GM18909 (cell line): ENCODE measurements at regions not wholly inside any gene's neighbourhood (a gene's known extent, or its start where the extent isn't known, plus 50 kb on each side); places are given as distances from the start of the nearest gene placed in this dataset.
"Not testable (repeated sequence)": the region's sequence is repeated elsewhere in the genome, so short reads cannot be mapped to it uniquely, and the experiment has no call there.

Experiments used
- ATAC-seq: cut with Tn5 transposase; IDR thresholded peaks from one replicate; pipeline ENCODE4 v1.9.1; 2021; ENCODE audit warnings: mild to moderate bottlenecking; ENCODE audit not compliant: unreplicated experiment, poor library complexity

GRCh38 chr12:107144441-107144840 is 51.1 kb upstream of the CRY1 start:
- ATAC-seq: no peak

- no peak for ATAC-seq
Measured at GRCh38 chr12:107144990-107145389, 51.6 kb upstream of the CRY1 start.

GRCh38 chr12:107145397-107145796 is 52.0 kb upstream of the CRY1 start:
- no peak for ATAC-seq

GRCh38 chr12:107148107-107148506 is 54.8 kb upstream of the CRY1 start:
- no peak for ATAC-seq

DNA sequence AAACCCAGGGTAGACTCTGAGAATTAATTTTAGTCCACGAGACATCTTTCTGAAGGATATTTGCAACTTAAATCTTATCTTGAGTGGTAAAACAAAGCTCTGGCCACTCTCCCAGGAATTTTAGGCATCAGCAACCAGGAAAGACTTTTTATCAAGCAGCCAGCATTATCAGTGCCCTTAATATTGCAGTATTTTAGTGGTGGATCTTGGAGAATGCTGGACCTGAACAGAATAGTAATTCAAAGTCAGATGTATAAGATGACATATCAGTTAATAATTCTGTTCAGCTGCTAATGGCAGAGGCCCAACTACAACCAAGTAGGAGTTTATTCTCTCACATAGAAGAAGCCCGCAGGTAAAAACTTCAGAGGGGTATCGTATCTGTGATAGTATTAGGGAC is 59.0 kb upstream of the CRY1 start:
- ATAC-seq: no peak

- ATAC-seq: no peak
Measured at GRCh38 chr12:107159384-107159900, 66.1 kb upstream of the CRY1 start.

- ATAC-seq: no peak
Measured at GRCh38 chr12:107163413-107163812, 70.1 kb upstream of the CRY1 start.

DNA sequence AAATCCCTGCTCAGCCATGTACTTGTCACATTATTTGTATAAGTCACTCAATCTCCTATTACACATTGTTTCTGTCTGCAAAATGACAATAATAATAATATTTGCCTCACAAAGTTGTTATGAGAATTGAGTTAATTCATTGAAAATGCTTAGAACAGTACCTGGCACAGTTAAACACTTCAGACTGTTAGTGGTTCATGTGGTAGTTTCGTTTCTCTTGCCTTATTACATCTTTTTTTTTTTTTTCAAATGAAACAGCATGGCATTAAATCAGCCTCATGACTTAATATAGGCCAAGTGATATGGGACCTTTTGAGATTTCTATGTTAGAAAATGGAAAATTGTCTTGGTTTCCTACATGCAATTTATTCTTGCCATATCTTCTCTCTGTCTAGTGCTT is 71.0 kb upstream of the CRY1 start:
- no peak for ATAC-seq

DNA sequence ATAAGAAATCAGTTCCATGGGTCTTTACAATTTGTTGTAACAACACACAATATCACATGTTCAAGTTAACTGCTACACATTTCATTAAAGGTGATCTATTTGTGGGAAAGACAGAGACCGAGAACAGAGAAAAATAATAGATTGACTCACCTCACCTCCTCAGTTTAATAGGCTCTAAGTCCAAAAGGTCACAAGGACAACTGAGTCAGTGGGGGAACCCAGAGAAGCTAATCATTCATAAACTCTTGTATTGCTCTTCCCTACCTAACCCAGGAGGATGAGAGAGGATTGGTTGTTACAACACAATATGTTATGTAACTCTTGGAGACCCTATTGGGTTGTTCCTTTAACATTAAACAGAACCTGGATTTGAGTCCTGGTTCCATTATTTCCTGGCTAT is 72.2 kb upstream of the CRY1 start:
- no peak for ATAC-seq

- no peak for ATAC-seq
Measured at GRCh38 chr12:107167756-107168155, 74.4 kb upstream of the CRY1 start.

DNA sequence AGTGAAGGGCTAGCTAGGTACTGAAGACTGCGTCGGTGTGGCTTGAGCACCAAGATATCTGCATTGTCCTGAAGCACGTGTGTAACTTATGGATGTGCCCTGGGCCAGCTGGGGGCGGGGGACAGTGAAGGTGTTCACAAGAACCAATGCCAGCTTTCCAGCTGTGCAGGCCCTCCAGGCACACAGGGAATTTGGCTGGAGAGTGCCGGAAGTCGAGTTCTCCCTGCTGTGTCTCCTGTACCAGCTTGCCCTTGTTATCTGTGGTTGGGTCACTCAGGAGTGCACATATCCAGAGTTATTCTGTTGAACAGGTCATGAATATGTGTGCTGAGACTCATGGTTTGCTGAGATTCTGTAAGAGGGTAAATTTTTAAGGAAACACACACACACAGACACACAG is 75.9 kb upstream of the CRY1 start:
- no peak for ATAC-seq

- ATAC-seq: no peak
Measured at GRCh38 chr12:107178776-107179175, 85.4 kb upstream of the CRY1 start.

GRCh38 chr12:107179871-107180270 is 86.5 kb upstream of the CRY1 start:
- ATAC-seq: no peak

DNA sequence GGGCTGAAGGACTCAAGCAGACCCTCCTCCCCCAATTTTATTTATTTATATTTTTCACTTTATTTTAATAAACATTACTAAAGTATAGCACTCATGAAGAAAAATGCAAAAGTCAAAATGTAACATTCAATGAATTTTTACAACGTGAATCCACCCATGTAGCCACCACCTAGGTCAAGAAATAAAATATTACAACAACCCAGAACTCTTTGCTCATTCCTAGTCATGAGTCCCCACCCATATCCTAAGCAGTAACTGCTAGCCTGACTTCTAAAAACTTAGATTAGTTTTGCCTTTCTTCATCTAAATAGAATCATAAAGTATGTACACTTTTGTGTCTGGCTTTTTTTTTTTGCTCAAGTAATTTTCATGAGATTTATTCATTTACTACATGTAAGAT is 86.9 kb upstream of the CRY1 start:
- no peak for ATAC-seq

- no peak for ATAC-seq
Measured at GRCh38 chr12:107184359-107184930, 91.1 kb upstream of the CRY1 start.

DNA sequence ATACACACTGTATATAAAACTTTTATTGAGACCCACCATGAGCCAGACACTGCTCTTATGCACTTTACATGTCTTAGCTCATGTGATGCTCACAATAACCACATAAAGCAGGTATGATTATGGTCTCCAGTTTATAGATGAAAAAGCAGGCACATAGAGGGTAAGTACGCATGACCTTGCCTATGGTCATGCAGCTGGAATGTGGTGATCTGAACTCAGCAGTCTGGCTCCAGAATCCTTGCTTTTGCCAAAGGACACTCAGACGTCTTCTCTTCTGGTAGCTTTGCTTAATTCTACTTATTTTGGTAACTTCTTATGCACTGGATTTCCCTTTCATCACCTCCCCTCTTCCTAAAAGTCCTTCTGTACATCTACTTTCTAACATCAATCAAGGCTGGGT is 103.3 kb upstream of the CRY1 start:
- ATAC-seq: no peak

GRCh38 chr12:107200394-107200793 is 107.0 kb upstream of the CRY1 start:
- no peak for ATAC-seq

DNA sequence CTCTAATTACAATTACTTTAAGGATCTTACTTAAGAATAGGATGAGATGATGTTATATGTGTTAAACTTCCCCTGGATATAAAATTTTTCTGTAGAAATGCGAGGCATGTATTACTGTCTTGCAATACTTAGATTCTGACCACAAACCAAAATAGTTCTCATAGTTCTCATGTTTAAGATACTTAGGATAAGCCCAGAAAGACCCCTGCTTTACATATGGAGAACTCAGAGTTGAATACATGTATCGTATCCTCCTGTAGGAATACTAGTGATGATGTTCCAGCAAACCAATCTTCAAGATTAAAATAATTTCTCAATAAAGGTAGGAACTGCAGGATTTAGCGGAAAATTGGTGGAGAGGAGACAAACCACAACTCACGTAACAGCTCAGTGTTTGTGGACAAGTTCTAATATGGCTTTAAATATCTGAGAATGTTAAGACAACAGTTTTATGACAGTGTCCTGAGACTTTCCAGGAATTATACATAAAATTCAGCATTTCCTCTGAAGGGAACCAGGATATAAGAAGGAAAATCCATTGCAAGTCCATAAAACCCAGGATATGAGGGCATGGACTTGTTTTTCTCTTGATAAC is 114.7 kb upstream of the CRY1 start:
- no peak for ATAC-seq

DNA sequence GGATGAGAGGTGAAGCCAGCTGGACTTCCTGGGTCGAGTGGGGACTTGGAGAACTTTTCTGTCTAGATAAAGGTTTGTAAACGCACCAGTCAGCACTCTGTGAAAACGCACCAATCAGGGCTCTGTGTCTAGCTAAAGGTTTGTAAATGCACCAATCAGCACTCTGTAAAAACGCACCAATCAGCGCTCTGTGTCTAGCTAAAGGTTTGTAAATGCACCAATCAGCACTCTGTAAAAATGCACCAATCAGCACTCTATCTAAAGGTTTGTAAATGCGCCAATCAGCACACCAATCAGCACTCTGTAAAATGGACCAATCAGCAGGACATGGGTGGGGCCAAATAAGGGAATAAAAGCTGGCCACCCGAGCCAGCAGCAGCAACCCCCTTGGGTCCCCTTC is 116.4 kb upstream of the CRY1 start:
- ATAC-seq: not testable (repeated sequence)

DNA sequence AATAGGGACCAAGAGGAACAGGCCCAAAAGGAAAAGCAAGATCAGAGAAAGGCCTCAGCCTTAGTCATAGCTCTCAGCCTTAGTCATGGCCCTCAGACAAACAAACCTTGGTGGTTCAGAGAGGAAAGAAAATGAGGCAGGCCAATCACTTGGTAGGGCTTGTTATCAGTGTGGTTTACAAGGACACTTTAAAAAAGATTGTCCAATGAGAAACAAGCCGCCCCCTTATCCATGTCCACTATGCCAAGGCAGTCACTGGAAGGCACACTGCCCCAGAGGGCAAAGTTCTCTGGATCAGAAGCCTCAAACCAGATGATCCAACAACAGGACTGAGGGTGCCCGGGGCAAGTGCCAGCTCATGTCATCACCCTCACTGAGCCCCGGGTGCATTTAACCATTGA is 121.0 kb upstream of the CRY1 start:
- ATAC-seq: not testable (repeated sequence)

- ATAC-seq: not testable (repeated sequence)
Measured at GRCh38 chr12:107216411-107216810, 123.1 kb upstream of the CRY1 start.

GRCh38 chr12:107219301-107219700 is 126.0 kb upstream of the CRY1 start:
- ATAC-seq: no peak
